ENCODE measurements at regions not wholly inside any gene's neighbourhood (a gene's known extent, or its start where the extent isn't known, plus 50 kb on each side); places are given as distances from the start of the nearest gene placed in this dataset.

DNA sequence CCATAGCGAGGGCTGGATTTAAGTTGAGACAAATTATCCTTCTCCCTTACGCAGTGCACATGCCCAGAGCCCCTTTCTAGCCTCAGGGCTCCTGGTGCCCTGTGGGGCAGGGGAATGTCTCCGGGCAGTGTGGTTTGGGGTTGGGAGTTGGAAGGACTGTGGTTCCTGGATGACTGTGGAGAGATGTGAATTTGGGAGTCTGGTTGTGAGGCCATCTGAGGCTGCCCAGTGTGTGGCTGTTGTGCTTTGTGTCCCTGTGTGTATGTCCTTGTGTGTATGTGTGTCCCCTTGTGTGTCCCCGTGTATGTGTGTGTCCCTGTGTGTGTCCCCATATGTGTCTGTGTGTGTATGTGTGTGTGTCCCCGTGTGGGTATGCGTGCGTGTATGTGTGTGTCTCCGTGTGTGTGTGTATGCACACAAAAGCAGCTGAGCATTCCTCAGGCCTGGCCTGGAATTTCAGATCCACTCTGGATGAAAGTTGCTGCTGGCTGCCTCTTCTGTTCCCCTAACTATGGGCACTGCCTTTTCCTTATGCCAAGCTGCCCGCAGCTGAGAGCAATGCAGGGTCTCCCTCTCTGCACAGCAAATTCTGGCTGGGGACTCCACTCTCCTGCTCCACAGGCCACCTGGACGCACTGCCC is 65.4 kb downstream of the UBIAD1 start:
- DNase-seq (ENCODE audit: low spot score) = no peak

DNA sequence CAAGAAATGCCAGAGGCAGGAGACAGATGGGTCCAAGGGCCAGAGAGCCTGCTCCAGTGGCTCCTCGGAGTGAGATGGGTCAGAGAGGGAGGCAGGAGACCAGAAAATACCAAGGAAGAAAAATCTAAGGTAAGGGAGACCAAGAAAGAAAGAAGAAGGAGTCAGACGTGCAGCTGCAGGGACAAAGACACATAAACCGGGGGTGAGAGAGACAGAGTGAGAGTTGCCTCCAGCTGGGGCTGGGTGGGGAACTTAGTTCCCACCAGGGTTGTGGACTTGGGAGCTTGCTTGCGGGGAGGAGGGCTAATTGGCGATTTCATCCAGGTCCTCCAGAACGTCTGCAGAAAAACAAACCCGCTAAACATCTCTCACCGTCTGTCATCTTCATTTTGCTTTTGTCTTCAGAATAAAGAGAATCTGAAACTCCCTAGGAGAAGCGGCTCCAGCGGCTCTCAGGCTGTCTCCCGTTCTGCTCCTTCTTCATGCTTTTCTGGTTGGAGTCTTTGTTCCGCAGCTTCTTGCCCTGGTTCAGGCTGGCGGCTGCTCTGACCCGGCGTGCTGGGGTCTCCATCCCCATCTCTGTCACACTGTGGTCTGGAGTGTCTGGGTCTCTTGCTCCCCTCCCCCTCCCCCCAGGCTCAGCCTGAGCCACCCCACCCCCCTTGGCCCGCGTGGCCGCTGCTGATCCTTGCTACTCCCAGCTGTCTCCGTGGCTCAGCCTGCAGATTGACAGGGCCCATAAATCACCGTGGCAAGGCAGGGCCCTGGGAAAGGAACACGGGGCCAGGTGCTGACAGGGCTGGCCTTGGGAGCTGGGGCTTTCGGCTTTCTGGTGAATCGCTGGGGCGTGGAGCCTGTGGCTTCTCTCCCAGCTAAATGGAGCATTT is 66.6 kb downstream of the UBIAD1 start:
- DNase-seq (ENCODE audit: low spot score) = no peak

DNA sequence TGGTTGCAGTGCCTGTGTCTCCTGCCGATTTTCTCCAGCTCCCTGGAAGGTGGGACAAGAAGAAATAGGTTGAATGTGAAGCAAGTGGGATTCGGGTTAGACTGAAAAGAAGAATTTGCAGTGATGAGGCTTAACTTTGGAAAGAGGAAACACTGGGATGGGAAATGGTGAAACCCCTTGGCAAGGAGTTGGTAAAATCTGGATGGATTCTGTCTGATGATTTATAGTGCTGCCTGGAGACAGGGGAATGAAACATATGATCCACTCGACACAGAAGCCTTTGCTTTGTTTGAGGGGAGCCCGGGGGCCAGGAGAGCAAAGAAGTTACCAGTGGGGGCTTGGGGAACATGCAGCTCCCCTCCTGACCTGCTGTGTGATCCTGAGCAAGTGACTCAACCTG is 67.2 kb downstream of the UBIAD1 start:
- no peak for DNase-seq (ENCODE audit: low spot score)

- DNase-seq (ENCODE audit: low spot score) = no peak
These were observed 69.0 kb downstream of the UBIAD1 start for GRCh38 chr1:11341901-11342552.

DNA sequence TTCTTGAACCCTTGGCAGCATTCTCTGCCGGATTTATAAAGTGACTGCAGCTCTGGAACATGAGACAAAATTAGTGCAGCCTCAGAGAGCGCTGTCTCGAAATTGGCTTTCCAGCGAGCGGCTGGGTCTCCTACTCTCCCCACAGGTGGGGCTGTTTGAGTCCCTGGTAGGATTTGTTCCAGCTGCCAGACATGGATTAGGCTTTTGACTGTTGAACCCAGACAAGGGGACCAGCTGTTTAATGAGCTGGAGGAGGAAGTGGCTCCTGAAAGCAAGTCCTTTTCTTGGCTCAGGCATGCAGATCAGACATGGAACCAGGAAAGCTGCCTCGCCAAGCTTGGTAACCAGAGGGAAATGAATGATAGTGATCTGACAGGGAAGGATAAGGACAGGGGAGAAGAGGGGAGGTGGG is 69.6 kb downstream of the UBIAD1 start:
- DNase-seq (ENCODE audit: low spot score) = no peak

- no peak for DNase-seq (ENCODE audit: low spot score)
These were observed 73.1 kb downstream of the UBIAD1 start for GRCh38 chr1:11345971-11346715.

GRCh38 chr1:11350265-11350664 is 77.3 kb downstream of the UBIAD1 start:
- DNase-seq (ENCODE audit: low spot score) = no peak

GRCh38 chr1:11352058-11352715 is 79.2 kb downstream of the UBIAD1 start:
- no peak for DNase-seq (ENCODE audit: low spot score)

DNA sequence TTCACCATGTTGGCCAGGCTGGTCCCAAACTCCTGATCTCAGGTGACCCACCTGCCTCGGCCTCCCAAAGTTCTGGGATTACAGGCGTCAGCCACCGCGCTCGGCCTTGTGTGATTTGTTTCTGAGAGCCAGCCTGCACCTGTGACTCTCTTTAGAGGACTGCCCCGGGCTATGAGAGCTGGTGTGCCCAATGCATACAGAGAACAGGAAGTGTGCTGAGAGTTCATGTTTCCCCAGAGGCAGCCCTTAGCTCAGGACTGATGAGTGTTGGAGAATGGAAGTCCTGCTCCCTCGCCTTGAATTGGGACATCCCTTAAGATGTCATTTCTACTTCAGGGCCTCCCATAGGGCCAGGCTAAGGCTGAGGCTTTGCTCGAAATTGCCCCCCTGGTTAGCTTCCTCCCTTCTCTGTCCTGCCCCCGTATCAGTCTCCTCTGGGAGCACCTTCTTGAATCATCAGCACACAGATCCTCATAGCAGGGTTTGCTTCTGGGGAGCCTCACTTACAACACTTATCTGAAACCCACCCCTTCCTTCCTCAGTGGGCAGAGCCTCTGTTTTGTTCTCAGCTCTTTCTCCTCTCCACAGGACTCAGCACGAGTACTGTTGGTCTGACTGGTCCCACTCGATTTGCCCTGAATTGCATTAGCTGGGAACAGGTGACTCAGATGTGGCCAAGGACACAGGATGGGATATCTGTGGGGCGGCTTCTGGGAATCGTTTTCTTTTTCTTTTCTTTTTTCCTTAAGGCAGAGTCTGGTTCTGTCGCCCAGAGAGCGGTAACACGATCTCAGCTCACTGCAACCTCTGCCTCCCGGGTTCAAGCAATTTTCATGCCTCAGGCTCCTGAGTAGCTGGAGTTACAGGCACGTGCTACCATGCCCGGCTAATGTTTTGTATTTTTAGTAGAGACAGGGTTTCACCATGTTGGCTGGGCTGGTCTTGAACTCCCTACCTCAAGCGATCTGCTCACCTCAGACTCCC is 80.1 kb downstream of the UBIAD1 start:
- peak; percentile 28 for DNase-seq (ENCODE audit: low spot score)

- DNase-seq (ENCODE audit: low spot score) = no peak
These were observed 82.0 kb downstream of the UBIAD1 start for GRCh38 chr1:11354893-11355553.

DNA sequence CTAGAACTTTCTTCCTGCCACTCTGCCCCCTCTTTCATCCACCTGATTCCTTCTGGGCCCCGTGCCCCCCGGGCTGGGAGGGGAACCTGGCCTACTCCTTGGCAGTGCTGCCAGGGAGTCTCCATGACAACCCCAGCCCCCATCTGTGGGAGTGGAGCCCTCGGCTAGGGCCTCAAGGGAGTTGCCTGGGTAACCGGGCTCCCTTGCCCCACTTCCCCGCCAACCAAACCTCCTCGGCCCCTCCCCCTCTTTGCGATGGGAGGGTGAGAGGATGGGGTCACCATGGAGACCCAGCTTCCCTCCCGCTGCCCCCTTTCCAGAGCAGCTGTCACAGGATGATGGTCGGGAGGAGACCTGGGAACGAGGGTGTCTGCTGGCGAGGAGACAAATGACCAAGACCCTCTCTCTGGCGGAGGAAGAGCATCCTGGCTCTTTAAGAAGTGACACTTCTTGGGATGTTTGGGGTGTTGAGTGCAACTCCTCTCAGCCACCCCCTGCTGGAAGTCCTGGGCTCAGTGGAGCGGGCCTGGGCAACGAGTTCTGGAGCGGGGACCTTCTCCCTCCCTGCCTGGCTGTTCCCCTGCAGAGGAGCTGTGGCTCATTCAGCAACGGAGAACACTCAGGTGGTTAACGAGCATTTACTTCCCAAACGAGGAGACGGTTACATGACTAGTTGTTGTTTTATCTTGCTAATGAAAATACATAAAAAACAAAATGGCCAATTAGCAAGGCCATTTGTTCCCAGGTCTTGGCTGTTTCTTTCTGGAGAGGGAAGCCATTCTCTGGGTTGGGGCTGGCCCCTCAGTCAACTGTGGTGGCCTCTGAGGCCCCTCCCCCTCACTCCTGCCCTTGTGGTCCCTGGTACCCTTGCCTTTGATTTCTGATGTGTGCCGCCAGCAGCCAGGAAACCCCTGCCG is 82.8 kb downstream of the UBIAD1 start:
- no peak for DNase-seq (ENCODE audit: low spot score)

- DNase-seq (ENCODE audit: low spot score) = no peak
These were observed 84.3 kb downstream of the UBIAD1 start for GRCh38 chr1:11357276-11357675.

- DNase-seq (ENCODE audit: low spot score) = no peak
These were observed 86.0 kb downstream of the UBIAD1 start for GRCh38 chr1:11358984-11359383.

DNA sequence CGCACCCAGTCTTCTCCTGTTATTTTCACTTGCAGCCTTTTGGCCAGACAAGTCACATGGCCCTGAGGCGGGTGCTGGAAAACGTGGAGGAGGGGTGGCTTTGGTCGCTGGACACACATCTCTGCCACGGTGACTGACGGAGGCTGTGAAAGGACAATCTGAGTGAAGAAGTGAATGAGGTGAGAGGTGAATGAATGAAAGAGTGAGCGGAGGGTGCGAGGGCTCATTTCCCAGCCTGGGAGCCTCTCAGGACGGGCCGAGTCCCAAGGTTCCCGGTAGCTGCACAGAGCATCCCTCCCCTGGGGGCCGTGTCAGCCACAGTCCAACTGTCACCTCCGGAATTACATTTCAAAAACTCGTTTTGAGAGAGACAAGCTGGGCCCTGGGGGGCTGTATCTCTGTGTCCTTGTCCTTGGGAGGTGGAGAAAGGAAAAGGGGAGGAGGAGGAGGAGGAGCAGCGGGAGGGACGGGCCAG is 89.6 kb downstream of the UBIAD1 start:
- DNase-seq (ENCODE audit: low spot score) = no peak

DNA sequence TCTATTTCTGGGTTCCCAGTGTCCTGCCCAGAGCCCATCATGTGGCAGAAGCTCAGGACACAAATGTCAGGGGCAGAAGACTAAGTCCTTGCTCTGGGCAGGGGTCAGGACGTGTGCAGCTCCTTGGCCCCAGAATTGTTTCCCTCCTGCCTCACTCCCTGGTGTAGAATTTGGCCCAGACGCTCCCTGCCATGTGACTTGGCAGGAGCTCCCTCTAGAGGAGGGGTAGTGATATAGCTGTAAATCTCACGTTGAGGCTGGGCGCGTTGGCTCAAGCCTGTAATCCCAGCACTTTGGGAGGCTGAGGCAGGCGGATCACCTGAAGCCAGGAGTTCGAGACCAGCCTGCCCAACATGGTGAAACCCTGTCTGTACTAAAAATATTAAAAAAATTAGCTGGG is 91.2 kb downstream of the UBIAD1 start:
- DNase-seq (ENCODE audit: low spot score) = peak; percentile 48

GRCh38 chr1:11365744-11366387 is 92.9 kb downstream of the UBIAD1 start:
- DNase-seq (ENCODE audit: low spot score) = peak; percentile 56

DNA sequence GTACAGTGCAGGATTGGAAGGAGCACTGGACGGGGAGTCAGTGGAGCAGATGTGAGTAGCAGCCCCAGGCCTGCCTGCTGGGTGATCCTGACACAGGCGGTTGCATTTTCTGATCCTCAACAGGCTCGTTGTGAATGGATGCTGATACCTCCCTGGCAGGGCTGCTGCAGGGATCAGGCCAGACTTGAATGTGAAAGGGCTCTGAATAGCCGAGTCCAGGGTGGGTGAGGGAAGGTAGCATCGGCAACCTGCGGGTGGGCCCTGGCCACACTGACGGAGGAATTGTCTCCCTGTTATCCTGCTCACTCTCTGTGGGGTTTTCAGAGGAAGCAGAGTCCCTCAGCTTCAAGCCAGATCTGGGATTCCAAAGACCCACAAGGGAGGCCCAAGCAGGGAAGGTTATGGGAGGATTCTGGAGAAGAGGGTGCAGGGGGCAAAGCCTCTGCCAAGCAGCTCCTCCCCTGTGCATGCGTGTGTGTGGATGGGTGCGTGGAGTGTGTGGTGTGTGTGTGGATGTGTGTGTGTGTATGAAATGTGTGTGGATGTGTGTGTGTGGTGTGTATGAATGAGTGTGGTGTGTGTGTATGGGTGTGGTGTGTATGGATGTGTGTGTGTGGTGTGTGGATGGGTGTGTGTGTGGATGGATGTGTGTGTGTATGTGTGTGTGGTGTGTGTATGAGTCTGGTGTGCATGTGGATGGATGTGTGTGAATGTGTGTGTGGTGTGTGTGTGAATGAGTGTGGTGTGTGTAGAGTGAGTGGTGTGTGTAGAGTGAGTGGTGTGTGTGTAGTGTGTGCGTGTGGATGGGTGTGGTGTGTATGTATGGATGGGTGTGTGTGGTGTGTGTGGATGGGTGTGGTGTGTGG is 100.3 kb downstream of the UBIAD1 start:
- DNase-seq (ENCODE audit: low spot score) = no peak
